Germinal center (tissue), 1 donor: ENCODE measurements at regions not wholly inside any gene's neighbourhood (a gene's known extent, or its start where the extent isn't known, plus 50 kb on each side); places are given as distances from the start of the nearest gene placed in this dataset.
"Not testable (repeated sequence)": the region's sequence is repeated elsewhere in the genome, so short reads cannot be mapped to it uniquely, and the experiment has no call there.

ENCODE experiments used
- DNase-seq: peaks from one replicate; pipeline ENCODE4 v3.0.0; 2012; ENCODE audit warnings: mixed read lengths, low spot score

GRCh38 chr4:110848787-110849186 is 225.9 kb upstream of the PITX2 start:
- DNase-seq = no peak

DNA sequence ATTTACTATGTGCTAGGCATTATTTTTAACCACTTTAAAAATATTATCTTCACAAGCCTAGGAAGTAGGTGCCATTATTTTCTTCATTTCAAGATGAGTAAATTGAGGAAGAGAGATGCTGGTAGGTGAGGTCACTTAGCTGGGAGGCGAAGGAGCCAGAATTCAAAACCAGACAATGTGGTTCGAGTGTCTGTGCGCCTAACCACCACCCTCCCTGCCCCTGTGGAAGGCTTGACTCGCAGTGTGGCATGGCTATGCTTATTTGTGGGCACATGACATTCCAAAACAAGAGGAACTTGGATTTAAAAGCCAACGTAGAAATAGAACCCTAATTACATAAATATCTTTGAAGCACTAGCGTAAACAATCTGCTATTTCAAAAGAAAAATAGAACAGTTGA is 226.6 kb upstream of the PITX2 start:
- no peak for DNase-seq

DNA sequence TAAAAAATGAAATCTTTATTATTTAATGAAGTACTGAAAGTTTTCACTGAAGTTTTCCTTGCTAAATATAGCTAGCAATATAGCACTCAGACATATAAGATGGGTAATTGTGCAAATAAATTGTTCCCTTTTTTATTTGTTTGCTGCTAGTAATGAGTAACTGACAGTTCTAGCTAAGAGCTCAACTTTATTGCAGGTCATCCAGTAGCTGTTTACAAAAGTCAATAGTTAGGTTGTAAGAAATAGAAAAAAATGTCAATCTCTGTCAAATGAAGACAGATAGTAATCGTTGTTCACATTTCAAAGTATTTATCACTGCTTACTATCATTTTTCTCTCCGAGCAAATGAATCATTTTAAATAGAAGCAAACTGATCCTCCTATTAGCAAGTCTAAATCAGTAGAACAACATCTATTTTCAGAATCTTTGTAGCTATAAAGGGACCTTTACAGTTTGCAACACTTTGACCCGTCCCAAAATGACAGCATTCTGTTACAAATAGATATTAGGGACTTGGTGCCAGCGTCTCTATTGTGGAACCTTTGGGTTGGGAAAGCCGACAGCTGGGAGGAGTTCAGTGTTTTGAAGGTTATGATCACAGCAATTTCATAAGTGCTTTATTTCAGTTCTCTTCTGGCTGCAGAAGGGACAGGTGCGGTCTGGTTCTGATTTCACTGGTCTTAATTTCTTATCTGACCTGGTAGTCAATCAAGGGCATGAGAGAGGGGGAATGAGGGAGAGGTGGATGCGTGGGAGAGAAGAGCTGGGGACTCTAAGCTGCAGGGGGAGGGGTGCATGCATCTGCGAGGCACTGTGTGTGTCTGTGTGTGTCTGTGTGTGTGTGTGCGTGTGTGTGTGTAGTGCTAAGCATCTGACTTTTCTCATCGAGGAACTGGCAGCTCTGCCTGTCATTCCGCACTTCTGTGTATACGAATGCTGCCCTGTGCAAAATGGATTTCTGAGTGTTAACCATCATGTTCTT is 227.9 kb upstream of the PITX2 start:
- DNase-seq = no peak

DNA sequence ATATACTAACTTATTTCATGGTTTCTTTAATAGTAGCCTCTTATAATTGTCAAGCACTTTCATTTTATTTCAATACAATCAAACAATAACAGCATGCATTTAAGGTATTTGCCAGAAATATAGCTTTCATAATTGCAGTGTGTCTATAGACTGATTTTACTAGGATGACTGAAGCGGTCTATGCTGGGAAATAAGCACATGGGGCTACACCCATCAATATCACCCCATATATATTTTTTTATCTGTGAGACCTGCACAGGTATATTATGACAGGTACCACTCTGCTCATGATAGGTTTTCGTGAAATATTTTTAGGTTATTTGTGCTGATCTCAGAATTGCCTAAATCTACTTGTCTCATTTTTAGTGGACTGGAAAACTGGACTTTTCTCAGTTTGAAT is 229.1 kb upstream of the PITX2 start:
- DNase-seq = no peak

DNA sequence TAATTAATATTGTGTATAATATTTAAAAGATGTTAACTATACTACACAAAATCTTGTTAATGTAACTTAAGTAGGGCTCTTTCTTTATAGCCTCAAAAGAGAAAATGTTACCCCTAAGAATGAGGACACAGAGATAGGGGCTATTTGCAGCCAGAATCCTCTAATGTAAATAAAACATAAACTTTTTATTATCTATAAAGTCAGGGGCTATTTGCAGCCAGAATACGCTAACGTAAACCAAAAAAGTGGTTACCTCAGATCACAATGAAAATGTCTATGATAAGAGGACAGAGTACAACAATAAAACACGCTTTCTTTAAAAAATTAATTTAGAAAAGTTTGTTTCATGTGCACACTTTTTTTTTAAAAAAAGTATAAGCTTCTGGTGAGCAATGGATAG is 229.9 kb upstream of the PITX2 start:
- DNase-seq = no peak

GRCh38 chr4:110853242-110853641 is 230.4 kb upstream of the PITX2 start:
- no peak for DNase-seq

GRCh38 chr4:110854021-110854678 is 231.3 kb upstream of the PITX2 start:
- DNase-seq = no peak

GRCh38 chr4:110860125-110860524 is 237.2 kb upstream of the PITX2 start:
- DNase-seq = no peak

- no peak for DNase-seq
These were observed 238.0 kb upstream of the PITX2 start for GRCh38 chr4:110860901-110861300.

- DNase-seq = no peak
These were observed 242.9 kb upstream of the PITX2 start for GRCh38 chr4:110865611-110866259.

DNA sequence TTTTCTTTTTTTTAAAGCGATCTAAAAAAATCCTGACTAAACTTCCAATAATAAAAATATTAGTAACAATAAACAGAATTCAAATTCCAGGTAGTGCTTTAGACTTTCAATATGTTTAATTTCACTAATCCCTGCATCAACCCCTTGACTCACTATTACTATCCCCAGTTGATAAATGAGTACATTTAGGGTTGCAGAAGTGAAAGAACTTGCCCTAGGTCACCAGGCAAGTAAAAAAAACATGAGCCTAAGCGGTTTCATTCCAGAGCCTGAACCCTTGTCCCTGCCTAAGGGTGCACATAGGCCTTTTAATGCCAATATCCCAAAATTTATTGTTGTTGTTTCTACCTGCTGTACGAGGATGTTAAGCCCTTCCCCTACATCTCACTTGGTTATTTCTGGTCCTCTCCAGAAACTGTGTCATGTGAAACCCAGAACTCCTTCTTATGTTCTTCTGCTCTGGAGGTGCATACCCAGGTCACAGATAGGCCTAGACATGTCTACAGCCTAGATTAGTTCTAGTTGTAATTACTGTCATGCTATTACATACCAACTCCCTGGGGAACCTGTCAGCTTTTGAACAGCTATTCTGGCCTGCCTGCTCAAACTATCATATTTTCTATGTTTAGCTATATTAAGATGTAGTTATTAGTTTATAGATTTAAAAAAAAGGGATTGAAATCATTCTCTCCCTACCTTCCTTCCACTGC is 244.5 kb upstream of the PITX2 start:
- no peak for DNase-seq

GRCh38 chr4:110867981-110868720 is 245.3 kb upstream of the PITX2 start:
- no peak for DNase-seq

- DNase-seq = no peak
These were observed 246.2 kb upstream of the PITX2 start for GRCh38 chr4:110869114-110869513.

DNA sequence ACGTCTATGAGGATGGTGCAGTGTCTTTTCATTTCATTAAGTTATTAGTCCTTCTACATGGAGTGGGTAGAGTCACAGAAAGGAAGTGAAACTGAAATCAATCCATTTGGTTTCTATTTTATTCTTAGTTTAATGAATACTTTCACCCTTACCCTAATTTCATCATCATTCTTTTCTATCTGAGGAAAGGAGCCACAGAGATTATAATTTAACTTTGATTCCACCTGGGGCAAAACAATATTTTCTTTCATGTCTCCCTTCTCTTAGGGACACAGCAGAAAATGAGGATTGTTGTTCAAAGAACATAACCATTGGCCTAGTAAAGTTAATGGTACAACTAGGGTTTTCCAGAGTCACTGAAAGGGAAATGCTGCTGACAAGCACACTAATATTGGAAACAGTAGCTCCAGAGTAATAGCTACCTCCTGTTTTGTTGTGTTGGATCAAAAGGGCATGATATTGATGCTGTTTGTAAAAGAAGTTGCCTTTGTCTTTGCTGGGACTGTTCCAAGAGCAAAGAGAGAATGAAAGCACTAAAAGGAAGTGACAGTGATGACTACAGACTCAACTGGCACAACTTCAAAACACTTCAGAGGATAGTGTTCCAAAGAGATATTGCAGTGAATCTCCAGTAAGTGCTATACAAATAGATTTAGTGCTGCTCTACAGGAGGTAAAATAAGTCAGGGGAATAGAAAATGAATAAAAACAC is 247.1 kb upstream of the PITX2 start:
- DNase-seq = no peak

DNA sequence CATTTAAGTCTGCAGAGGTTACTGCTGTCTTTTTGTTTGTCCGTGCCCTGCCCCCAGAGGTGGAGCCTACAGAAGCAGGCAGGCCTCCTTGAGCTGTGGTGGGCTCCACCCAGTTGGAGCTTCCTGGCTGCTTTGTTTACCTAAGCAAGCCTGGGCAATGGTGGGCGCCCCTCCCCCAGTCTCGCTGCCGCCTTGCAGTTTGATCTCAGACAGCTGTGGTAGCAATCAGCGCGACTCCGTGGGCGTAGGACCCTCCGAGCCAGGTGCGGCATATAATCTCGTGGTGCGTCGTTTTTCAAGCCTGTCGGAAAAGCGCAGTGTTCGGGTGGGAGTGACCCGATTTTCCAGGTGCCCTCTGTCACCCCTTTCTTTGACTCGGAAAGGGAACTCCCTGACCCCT is 253.3 kb upstream of the PITX2 start:
- not testable (repeated sequence) for DNase-seq

GRCh38 chr4:110876866-110877265 is 254.0 kb upstream of the PITX2 start:
- no peak for DNase-seq

DNA sequence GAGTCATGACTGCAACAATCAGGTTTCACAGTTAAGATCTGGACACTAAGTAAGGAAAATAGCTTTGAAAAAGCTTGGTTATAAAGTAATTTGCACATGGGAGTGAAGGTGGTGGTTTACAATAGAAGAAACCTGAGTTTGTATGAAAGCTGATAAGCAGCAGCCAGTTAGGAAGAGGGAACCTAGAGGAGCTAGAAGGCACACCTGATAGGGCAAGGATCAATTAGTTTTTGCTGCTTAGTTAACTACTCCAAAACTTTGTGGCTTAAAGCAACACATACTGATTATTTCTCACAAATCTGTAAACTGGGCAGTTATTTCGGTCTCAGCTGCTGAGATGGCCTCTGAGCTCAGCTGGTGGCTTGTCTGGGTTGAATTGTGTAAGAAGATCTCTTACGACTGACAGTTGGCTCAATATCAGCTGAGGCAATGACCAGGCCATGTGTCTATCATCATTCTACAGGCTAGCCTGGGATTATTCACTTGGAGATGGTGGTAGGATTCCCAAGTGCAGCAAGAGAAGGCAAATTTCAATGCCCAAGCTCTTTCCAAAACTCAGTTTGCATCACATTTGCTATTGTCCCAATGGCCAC is 255.0 kb upstream of the PITX2 start:
- no peak for DNase-seq

- no peak for DNase-seq
These were observed 255.5 kb upstream of the PITX2 start for GRCh38 chr4:110878413-110878812.

DNA sequence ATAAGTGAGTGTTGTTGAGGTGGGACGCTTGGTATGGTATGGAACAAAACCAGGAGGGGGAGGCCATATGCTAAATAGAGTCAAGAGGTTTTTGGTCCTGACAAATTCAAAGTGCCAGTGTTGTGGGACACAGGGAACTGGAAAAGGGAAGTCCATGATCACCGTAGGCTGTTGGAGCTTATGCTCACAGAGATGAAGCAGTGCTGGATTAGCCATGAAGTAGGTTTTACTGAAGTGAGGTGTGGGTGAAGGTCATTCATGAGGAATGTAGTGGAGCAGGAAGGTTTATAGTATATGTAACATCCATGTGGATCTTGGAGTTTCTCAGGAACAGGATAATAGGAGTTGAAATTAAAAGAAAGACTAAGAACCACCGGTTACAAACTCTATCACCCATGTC is 256.1 kb upstream of the PITX2 start:
- no peak for DNase-seq

DNA sequence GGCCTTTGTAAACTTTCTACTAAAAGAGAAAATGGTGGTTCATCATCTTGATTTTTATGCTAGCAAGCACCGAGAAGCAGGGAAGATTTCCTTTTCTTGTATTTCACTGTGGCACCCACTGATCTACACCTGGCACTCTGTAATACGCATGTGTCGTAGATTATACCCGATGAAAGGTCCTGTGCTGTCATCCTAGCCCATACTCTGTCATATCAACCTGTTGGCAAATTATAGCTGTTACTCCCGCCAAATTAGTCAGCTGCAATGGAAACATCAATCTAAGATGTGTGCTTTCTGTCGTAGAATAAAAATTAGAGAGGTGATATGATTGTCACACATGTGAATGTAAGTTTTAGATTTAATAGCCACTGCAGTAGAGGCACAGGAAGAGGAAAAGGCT is 263.4 kb upstream of the PITX2 start:
- DNase-seq = no peak
